ENCODE measurements at regions not wholly inside any gene's neighbourhood (a gene's known extent, or its start where the extent isn't known, plus 50 kb on each side); places are given as distances from the start of the nearest gene placed in this dataset.

DNA sequence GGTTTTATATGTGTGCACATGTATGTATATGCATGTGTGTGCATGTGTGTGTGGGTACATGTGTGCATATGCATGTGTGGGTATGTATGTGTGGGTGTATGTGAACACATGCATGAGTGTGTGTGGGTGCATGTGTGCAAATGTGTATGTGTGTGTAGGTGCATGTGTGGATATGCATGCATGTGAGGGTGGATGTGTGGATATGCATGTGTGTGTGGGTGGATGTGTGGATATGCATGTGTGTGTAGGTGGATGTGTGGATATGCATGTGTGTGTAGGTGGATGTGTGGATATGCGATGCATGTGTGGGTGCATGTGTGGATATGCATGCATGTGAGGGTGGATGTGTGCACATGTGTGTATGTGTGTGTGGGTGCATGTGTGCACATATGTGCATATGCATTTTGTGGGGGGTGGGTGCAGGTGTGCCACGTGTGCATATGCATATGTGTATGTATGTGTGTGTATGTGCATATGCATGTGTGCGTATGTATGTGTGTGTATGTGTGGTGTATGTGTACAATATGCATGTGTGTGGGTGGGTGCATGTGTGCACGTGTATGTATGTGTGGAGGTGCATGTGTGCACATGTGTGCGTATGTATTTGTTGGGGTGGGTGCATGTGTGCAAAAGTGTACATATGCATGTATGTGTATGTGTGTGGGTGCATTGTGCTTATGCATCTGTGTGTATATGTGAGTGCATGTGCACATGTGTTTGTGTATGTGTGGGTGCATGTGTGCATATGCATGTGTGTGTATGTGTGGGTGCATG, 144.2 kb downstream of the GAS1 start:
- Histone ChIP-seq H3K9me2 (replicated peaks; ENCODE audit: control insufficient read depth, low read length) (no peaks in the 10 kb centered on the region), H3K9me3 (ENCODE audit: control insufficient read depth, insufficient read depth, low read length) (peaks cover 11% of the 10 kb centered on the region; the same call in 1 of the 2 replicates), H3K27ac (ENCODE audit: low read depth, low read length) (no peak overlapping the region), H3F3A (ENCODE audit: control insufficient read depth, insufficient read depth) (no peaks in the 10 kb centered on the region), H3K4me2 (ENCODE audit: low read length) (no peak overlapping the region), H3K4me1 (ENCODE audit: control insufficient read depth, low read length) (no peaks in the 10 kb centered on the region), H3K27me3 (ENCODE audit: control insufficient read depth, low read length) (no peaks in the 10 kb centered on the region), H4K20me1 (ENCODE audit: control insufficient read depth, insufficient read depth, low read depth, low read length) (no peaks in the 10 kb centered on the region), H3K36me3 (ENCODE audit: control insufficient read depth, low read length) (no peaks in the 10 kb centered on the region), H3K4me3 (ENCODE audit: low read length) (no peak overlapping the region), H3K79me2 (ENCODE audit: control insufficient read depth, low read length) (no peaks in the 10 kb centered on the region)
- TF ChIP-seq EZH2phosphoT487 (IDR thresholded peaks at IDR 0.05; ENCODE audit: borderline replicate concordance, low read length), result no peak
- no peak for TF ChIP-seq CTCF (IDR thresholded peaks at IDR 0.05; ENCODE audit: low read depth, low read length, poor library complexity, severe bottlenecking)

GRCh38 chr9:86801246-86801645, 146.1 kb downstream of the GAS1 start:
- no peaks in the 10 kb centered on the region for H4K20me1 ChIP-seq (ENCODE audit: control insufficient read depth, insufficient read depth, low read depth, low read length)
- no peaks in the 10 kb centered on the region for H3K27me3 ChIP-seq (ENCODE audit: control insufficient read depth, low read length)
- H3K9me3 ChIP-seq (ENCODE audit: control insufficient read depth, insufficient read depth, low read length), result peaks cover 11% of the 10 kb centered on the region; the same call in 1 of the 2 replicates
- H3K9me2 ChIP-seq (replicated peaks; ENCODE audit: control insufficient read depth, low read length), result no peaks in the 10 kb centered on the region
- no peak overlapping the region for H3K4me2 ChIP-seq (ENCODE audit: low read length)
- TF ChIP-seq EZH2phosphoT487 (IDR thresholded peaks at IDR 0.05; ENCODE audit: borderline replicate concordance, low read length), result no peak
- no peak for TF ChIP-seq CTCF (IDR thresholded peaks at IDR 0.05; ENCODE audit: low read depth, low read length, poor library complexity, severe bottlenecking)
- H3K79me2 ChIP-seq (ENCODE audit: control insufficient read depth, low read length), result no peaks in the 10 kb centered on the region
- H3K4me3 ChIP-seq (ENCODE audit: low read length), result no peak overlapping the region
- H3K4me1 ChIP-seq (ENCODE audit: control insufficient read depth, low read length), result no peaks in the 10 kb centered on the region
- H3K27ac ChIP-seq (ENCODE audit: low read depth, low read length), result no peak overlapping the region
- H3F3A ChIP-seq (ENCODE audit: control insufficient read depth, insufficient read depth), result no peaks in the 10 kb centered on the region
- no peaks in the 10 kb centered on the region for H3K36me3 ChIP-seq (ENCODE audit: control insufficient read depth, low read length)

DNA sequence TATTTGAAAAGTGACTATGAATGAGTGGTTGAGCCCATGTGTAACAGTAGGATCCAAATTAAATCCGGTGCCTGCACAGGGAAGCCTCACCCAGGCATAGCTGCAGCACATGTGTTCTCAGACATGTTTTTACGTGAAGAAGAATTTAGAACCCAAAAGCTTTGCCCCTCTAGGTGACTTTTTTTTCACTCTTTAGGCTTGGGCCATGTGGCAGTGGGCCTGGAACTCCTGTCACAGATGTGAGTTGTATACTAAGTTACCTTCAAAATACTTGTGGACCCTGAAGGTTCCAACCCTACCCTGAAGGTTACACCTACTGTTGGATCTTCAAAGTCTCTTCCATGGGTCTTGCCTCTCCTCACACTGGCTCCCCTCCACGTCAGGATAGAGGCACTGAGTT, 146.6 kb downstream of the GAS1 start:
- Histone ChIP-seq H3K27me3 (ENCODE audit: control insufficient read depth, low read length) (no peaks in the 10 kb centered on the region), H3F3A (ENCODE audit: control insufficient read depth, insufficient read depth) (no peaks in the 10 kb centered on the region)

More for the DNA sequence above, 146.6 kb downstream of the GAS1 start:
- Histone ChIP-seq H3K4me3 (ENCODE audit: low read length) (no peak overlapping the region), H3K27ac (ENCODE audit: low read depth, low read length) (no peak overlapping the region), H3K9me3 (ENCODE audit: control insufficient read depth, insufficient read depth, low read length) (peaks cover 11% of the 10 kb centered on the region; the same call in 1 of the 2 replicates), H3K36me3 (ENCODE audit: control insufficient read depth, low read length) (no peaks in the 10 kb centered on the region), H3K4me1 (ENCODE audit: control insufficient read depth, low read length) (no peaks in the 10 kb centered on the region), H3K4me2 (ENCODE audit: low read length) (no peak overlapping the region), H3K79me2 (ENCODE audit: control insufficient read depth, low read length) (no peaks in the 10 kb centered on the region), H4K20me1 (ENCODE audit: control insufficient read depth, insufficient read depth, low read depth, low read length) (no peaks in the 10 kb centered on the region), H3K9me2 (replicated peaks; ENCODE audit: control insufficient read depth, low read length) (no peaks in the 10 kb centered on the region)
- TF ChIP-seq CTCF (IDR thresholded peaks at IDR 0.05; ENCODE audit: low read depth, low read length, poor library complexity, severe bottlenecking), result no peak
- TF ChIP-seq EZH2phosphoT487 (IDR thresholded peaks at IDR 0.05; ENCODE audit: borderline replicate concordance, low read length), result no peak

Measured in DOHH2 (cell line).